Choroid plexus epithelial cell (primary cell): ENCODE measurements at regions not wholly inside any gene's neighbourhood (a gene's known extent, or its start where the extent isn't known, plus 50 kb on each side); places are given as distances from the start of the nearest gene placed in this dataset.

ENCODE experiments used
- DNase-seq: peaks from one replicate; pipeline ENCODE4 v3.0.0-alpha.2; 2010; ENCODE audit warnings: low read depth
- H3K4me3 ChIP-seq: 2 replicates; pipeline ENCODE4 v1.5.1; 2011; ENCODE audit warnings: low read depth, mild to moderate bottlenecking, control low read depth, low read length, moderate library complexity
- TF ChIP-seq, protein P1 (sequence below): conservative IDR thresholded peaks from 2 replicates; pipeline ENCODE4 v1.5.1; 2011; ENCODE audit warnings: low read depth, mild to moderate bottlenecking, control low read depth, inconsistent platforms, low read length, moderate library complexity

DNA sequence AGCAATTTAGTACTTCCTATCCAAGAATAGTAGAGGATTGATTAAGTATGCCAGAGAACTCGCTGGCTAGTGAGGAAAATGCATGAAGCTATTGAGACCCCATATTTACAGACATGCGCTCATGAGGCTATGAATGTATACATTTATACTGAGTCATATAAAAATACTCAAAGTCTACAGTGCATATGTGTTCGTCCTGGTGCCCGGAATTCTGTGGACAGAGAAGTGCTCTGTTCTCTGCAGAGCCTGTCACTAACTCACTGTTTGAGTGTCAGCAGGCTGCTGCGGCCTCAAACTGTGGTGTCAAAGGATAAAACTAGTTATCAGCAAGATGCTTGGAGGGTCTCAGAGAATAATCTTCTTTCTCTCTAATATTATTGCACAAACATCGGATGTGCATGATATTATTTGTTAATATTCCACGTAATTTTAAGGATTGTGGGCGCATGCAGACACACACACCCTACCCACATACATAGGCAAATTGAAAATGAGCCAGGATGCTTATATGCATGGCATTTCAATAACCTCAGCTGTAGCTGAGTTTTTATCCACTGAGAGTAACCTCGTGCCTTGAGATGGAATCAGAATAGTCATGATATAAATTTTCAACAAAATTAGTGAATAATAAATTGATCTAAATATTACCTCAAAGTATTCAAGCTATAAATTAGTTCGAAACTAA lies 50.0 kb upstream of the TSC22D2 start:
- no peak overlapping the region for H3K4me3 ChIP-seq
- TF ChIP-seq, protein P1, sequence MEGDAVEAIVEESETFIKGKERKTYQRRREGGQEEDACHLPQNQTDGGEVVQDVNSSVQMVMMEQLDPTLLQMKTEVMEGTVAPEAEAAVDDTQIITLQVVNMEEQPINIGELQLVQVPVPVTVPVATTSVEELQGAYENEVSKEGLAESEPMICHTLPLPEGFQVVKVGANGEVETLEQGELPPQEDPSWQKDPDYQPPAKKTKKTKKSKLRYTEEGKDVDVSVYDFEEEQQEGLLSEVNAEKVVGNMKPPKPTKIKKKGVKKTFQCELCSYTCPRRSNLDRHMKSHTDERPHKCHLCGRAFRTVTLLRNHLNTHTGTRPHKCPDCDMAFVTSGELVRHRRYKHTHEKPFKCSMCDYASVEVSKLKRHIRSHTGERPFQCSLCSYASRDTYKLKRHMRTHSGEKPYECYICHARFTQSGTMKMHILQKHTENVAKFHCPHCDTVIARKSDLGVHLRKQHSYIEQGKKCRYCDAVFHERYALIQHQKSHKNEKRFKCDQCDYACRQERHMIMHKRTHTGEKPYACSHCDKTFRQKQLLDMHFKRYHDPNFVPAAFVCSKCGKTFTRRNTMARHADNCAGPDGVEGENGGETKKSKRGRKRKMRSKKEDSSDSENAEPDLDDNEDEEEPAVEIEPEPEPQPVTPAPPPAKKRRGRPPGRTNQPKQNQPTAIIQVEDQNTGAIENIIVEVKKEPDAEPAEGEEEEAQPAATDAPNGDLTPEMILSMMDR = no peak
- no peak for DNase-seq

GRCh38 chr3:150357140-150357539 lies 51.0 kb upstream of the TSC22D2 start:
- H3K4me3 ChIP-seq = no peak overlapping the region
- TF ChIP-seq, protein P1 = no peak
- no peak for DNase-seq

DNA sequence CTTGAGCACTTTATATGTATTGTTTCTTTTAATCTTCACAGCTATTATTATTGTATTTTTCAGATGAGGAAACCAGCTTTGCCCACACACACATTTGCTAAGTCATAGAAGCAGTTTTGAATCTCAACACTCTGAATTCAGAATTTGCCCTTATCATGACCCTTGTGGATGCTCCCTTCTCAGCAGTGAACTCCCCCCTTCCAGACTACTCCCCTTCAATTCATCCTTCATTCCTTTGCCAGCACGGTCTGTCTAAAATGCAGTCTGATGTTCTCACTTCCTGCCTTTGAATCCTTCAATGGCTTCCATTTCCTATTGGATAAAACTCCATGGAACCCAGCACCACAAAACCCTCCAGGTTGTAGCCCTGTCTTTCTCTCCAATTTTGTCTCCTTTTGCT lies 52.5 kb upstream of the TSC22D2 start:
- no peak for DNase-seq
- TF ChIP-seq, protein P1 = no peak
- H3K4me3 ChIP-seq = no peak overlapping the region

- TF ChIP-seq, protein P1 = no peak
- no peak for DNase-seq
- H3K4me3 ChIP-seq = no peak overlapping the region
Measured at GRCh38 chr3:150352931-150353330, 55.2 kb upstream of the TSC22D2 start.

DNA sequence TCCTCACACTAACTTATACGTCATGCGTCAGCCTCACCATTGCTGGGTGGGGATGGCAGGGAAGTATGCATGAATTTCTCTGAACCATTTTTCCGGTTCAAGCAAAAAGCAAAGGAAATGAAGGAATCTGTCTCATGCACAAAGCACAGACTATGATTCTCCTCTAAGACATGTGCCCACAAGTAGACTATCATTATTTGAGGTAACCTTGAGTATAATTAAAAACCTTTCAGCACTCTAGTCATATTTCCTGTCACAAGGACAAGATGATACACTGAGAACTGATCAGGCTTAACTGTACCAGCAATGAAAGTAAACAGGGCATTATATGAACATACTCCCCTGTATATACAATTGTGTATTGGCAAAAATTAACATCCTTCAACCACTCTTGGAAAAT lies 56.7 kb upstream of the TSC22D2 start:
- no peak for DNase-seq
- TF ChIP-seq, protein P1 = no peak
- H3K4me3 ChIP-seq = no peak overlapping the region

GRCh38 chr3:150349314-150350097 lies 58.6 kb upstream of the TSC22D2 start:
- TF ChIP-seq, protein P1 = no peak
- H3K4me3 ChIP-seq = no peak overlapping the region
- DNase-seq = no peak

DNA sequence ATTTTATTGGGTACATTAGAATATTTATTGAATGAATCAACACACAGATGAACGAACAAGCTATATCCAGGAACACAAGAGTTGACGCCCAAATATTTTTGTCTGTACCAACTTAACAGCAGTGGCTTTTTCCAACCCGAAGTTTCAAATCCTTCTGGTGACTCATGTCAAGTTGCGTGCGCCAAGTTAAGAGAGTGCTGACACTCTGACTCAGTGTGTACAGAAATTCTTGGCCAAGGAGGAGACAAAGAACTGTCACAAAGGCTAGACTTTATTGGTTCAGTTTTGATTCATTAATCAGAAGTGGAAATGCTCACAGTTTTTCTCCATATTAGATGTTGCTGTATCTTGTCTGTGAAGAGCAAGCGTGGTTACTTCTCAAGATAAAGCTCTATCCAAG lies 59.6 kb upstream of the TSC22D2 start:
- DNase-seq = peak; percentile 82
- H3K4me3 ChIP-seq = no peak overlapping the region
- TF ChIP-seq, protein P1 = no peak
